Suprapubic skin (tissue), 4 donors: ENCODE measurements at regions not wholly inside any gene's neighbourhood (a gene's known extent, or its start where the extent isn't known, plus 50 kb on each side); places are given as distances from the start of the nearest gene placed in this dataset.

Source experiments
- DNase-seq, 2 donors: peaks; one replicate each; pipeline ENCODE4 v3.0.0-alpha.2; 2019; ENCODE audit warnings: low spot score in 2 of 2
- H3K27ac ChIP-seq: fragments of 200-600 bp; sonication (generic); one replicate; pipeline ENCODE4 v1.5.1; 2019
- H3K27me3 ChIP-seq: fragments of 200-600 bp; sonication (generic); one replicate; pipeline ENCODE4 v1.5.1; 2019
- H3K36me3 ChIP-seq: fragments of 200-600 bp; sonication (generic); one replicate; pipeline ENCODE4 v1.5.1; 2019
- H3K4me1 ChIP-seq: fragments of 200-600 bp; sonication (generic); one replicate; pipeline ENCODE4 v1.5.1; 2019
- H3K4me3 ChIP-seq: fragments of 200-600 bp; sonication (generic); one replicate; pipeline ENCODE4 v1.5.1; 2019; ENCODE audit warnings: mild to moderate bottlenecking
- H3K9me3 ChIP-seq: fragments of 200-600 bp; sonication (generic); one replicate; pipeline ENCODE4 v1.5.1; 2019
- EP300 ChIP-seq: sonication (generic); formaldehyde crosslinking; IDR thresholded peaks from one replicate; pipeline ENCODE4 v1.6.1; 2017; ENCODE audit warnings: antibody characterized with exemption
- POLR2A ChIP-seq, 2 donors: fragments of 450-650 bp; IDR thresholded peaks; one replicate each; pipeline ENCODE4 v1.6.1; 2017; ENCODE audit warnings: antibody characterized with exemption in 2 of 2, mild to moderate bottlenecking in 2 of 2, moderate library complexity in 2 of 2
- POLR2AphosphoS5 ChIP-seq, 3 donors: sonication (generic); formaldehyde crosslinking; IDR thresholded peaks; one replicate each; pipeline ENCODE4 v1.6.1; 2017; ENCODE audit warnings: antibody characterized with exemption in 3 of 3
- WGBS: methylation state at CpG from one replicate; pipeline ENCODE4 v1.1.5; 2018; 5-methylcytosine and 5-hydroxymethylcytosine counted together
- TF ChIP-seq, protein P1 (sequence below), 2 donors: fragments of 200-600 bp in 1 of 2; fragments of 450-650 bp in 1 of 2; sonication (generic) in 1 of 2; IDR thresholded peaks; one replicate each; pipeline ENCODE4 v1.5.1; 2016 to 2019; ENCODE audit warnings: antibody characterized with exemption in 2 of 2, mild to moderate bottlenecking in 1 of 2, moderate library complexity in 1 of 2

GRCh38 chr6:146872426-146872785, 273.6 kb downstream of the ADGB start:
- no peak for DNase-seq
- Histone ChIP-seq H3K9me3 (no peaks in the 10 kb centered on the region), H3K4me1 (no peaks in the 10 kb centered on the region), H3K27ac (no peak overlapping the region), H3K27me3 (no peaks in the 10 kb centered on the region), H3K36me3 (no peaks in the 10 kb centered on the region), H3K4me3 (no peak overlapping the region)
- TF ChIP-seq, protein P1, sequence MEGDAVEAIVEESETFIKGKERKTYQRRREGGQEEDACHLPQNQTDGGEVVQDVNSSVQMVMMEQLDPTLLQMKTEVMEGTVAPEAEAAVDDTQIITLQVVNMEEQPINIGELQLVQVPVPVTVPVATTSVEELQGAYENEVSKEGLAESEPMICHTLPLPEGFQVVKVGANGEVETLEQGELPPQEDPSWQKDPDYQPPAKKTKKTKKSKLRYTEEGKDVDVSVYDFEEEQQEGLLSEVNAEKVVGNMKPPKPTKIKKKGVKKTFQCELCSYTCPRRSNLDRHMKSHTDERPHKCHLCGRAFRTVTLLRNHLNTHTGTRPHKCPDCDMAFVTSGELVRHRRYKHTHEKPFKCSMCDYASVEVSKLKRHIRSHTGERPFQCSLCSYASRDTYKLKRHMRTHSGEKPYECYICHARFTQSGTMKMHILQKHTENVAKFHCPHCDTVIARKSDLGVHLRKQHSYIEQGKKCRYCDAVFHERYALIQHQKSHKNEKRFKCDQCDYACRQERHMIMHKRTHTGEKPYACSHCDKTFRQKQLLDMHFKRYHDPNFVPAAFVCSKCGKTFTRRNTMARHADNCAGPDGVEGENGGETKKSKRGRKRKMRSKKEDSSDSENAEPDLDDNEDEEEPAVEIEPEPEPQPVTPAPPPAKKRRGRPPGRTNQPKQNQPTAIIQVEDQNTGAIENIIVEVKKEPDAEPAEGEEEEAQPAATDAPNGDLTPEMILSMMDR (IDR thresholded peaks at IDR 0.05), result no peak
- TF ChIP-seq POLR2A (IDR thresholded peaks at IDR 0.05) (no peak), POLR2AphosphoS5 (IDR thresholded peaks at IDR 0.05) (no peak), EP300 (no peak)
- 94% methylated on average over 1 of the region's 1 CpG for WGBS

DNA sequence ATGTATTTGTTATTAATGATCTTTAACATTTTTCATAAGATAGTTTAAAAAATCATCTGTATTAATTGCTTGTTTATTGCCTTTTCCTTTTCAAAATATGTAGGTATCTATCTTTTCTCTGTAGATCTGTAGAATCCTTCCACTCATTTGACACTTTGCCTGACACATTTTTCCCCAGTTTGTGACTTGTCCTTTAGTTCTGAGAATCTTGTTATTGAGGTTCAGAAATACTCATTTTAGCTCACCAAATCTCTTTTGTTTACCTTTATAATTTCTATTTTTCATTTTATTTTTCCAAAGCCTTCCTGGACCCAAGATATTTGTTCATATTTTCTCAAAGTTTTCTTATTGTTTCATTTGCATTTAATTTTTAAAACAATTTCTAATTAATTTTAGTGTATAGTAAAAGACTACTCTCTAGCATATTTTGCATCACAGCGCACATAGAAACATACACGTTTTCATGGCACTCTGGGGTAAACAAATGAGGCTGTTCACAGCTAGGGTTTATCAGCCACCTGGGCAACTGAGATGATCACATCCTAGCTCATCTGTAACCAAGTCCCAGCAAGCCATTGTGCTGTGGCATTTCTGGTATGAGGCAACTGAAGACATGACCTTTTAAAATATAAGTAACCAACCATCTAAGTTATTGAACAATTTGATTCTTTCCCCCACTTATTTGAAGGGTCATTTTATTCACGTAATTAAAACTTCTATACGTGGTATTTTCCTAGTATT, 275.7 kb downstream of the ADGB start:
- Histone ChIP-seq H3K36me3 (no peaks in the 10 kb centered on the region), H3K4me3 (no peak overlapping the region), H3K27ac (no peak overlapping the region), H3K9me3 (no peaks in the 10 kb centered on the region), H3K27me3 (no peaks in the 10 kb centered on the region), H3K4me1 (peaks cover 10% of the 10 kb centered on the region)
- DNase-seq, result no peak
- TF ChIP-seq EP300, result no peak
- TF ChIP-seq, protein P1 (IDR thresholded peaks at IDR 0.05), result no peak
- TF ChIP-seq POLR2A (IDR thresholded peaks at IDR 0.05), result no peak
- TF ChIP-seq POLR2AphosphoS5 (IDR thresholded peaks at IDR 0.05), result no peak
- 94% methylated on average over 4 of the region's 4 CpGs for WGBS

DNA sequence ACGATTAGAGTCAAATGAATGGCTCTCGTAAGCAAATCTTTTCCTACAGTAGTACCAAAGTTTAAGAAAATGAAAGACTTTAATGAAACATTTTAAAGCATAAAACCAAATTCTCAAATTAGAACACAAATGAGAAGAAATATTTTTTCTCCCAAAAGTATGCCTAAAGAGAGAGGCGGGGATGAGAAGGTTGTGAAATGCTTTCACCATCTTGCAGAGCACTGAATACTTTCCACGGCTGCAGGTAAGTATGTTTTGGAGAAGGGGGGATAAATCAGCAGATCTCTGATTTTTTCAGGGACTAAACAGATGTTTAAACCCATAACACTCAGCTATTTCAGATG, 277.1 kb downstream of the ADGB start:
- WGBS, result 95% methylated on average over 4 of the region's 4 CpGs
- Histone ChIP-seq H3K36me3 (no peaks in the 10 kb centered on the region), H3K4me3 (no peak overlapping the region), H3K9me3 (no peaks in the 10 kb centered on the region), H3K27me3 (no peaks in the 10 kb centered on the region), H3K27ac (no peak overlapping the region), H3K4me1 (peaks cover 10% of the 10 kb centered on the region)
- no peak for TF ChIP-seq EP300
- TF ChIP-seq, protein P1 (IDR thresholded peaks at IDR 0.05), result no peak
- TF ChIP-seq POLR2A (IDR thresholded peaks at IDR 0.05), result no peak
- no peak for TF ChIP-seq POLR2AphosphoS5 (IDR thresholded peaks at IDR 0.05)
- DNase-seq, result no peak

GRCh38 chr6:146876271-146877151, 277.7 kb downstream of the ADGB start:
- no peak overlapping the region for H3K27ac ChIP-seq
- 81% methylated on average over 9 of the region's 9 CpGs for WGBS

More at GRCh38 chr6:146876271-146877151, 277.7 kb downstream of the ADGB start:
- H3K9me3 ChIP-seq, result no peaks in the 10 kb centered on the region
- DNase-seq, result no peak
- H3K27me3 ChIP-seq, result no peaks in the 10 kb centered on the region
- TF ChIP-seq POLR2AphosphoS5 (IDR thresholded peaks at IDR 0.05), result no peak
- no peak for TF ChIP-seq POLR2A (IDR thresholded peaks at IDR 0.05)
- TF ChIP-seq, protein P1 (IDR thresholded peaks at IDR 0.05), result no peak
- no peak for TF ChIP-seq EP300
- no peak overlapping the region for H3K4me3 ChIP-seq
- peaks cover 10% of the 10 kb centered on the region for H3K4me1 ChIP-seq
- H3K36me3 ChIP-seq, result no peaks in the 10 kb centered on the region
